ENCODE measurements at regions not wholly inside any gene's neighbourhood (a gene's known extent, or its start where the extent isn't known, plus 50 kb on each side); places are given as distances from the start of the nearest gene placed in this dataset.

DNA sequence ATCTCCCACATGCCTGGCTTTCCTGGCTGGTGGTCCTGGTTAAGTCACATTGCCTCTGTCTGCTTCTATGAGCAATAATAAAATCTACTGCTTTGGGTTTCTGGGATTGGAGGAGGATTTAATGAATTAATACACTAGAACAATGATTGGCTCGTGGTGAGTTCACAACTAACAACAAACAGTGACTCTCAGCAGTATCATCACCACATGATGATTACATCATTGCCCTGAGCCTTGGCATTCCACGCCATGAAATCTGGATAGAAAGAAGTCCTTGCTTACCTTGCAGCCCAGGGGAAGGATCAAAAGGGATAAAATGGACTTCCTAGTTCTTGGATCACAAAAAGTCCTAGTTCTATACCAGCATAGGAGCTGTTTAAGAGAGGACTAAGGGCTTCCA is 1069.0 kb downstream of the VRK1 start:
- no peak for FAIRE-seq
- no peak for DNase-seq (ENCODE audit: insufficient read length, low spot score)
- no peak for TF ChIP-seq POLR2A (IDR thresholded peaks at IDR 0.05; ENCODE audit: low read depth, low read length)

GRCh38 chr14:97866664-97867063 is 1069.5 kb downstream of the VRK1 start:
- TF ChIP-seq POLR2AphosphoS5 (IDR thresholded peaks at IDR 0.05; ENCODE audit: low read depth, low read length) (no peak), POU2F2 (IDR thresholded peaks at IDR 0.05; ENCODE audit: low read depth, low read length) (no peak), POLR2A (IDR thresholded peaks at IDR 0.05; ENCODE audit: low read depth, low read length) (no peak), SPI1 (IDR thresholded peaks at IDR 0.05; ENCODE audit: low read depth, low read length) (no peak), TAF1 (IDR thresholded peaks at IDR 0.05; ENCODE audit: low read depth, low read length) (no peak), PAX5 (IDR thresholded peaks at IDR 0.05; ENCODE audit: insufficient read depth, low read length, severe bottlenecking) (no peak)
- DNase-seq (ENCODE audit: insufficient read length, low spot score) (no peak), FAIRE-seq (no peak)

GRCh38 chr14:97873291-97873690 is 1076.1 kb downstream of the VRK1 start:
- no peak for TF ChIP-seq POU2F2 (IDR thresholded peaks at IDR 0.05; ENCODE audit: low read depth, low read length)
- no peak for TF ChIP-seq POLR2A (IDR thresholded peaks at IDR 0.05; ENCODE audit: low read depth, low read length)
- no peak for TF ChIP-seq SPI1 (IDR thresholded peaks at IDR 0.05; ENCODE audit: low read depth, low read length)
- no peak for TF ChIP-seq TAF1 (IDR thresholded peaks at IDR 0.05; ENCODE audit: low read depth, low read length)
- TF ChIP-seq PAX5 (IDR thresholded peaks at IDR 0.05; ENCODE audit: insufficient read depth, low read length, severe bottlenecking) = no peak
- TF ChIP-seq POLR2AphosphoS5 (IDR thresholded peaks at IDR 0.05; ENCODE audit: low read depth, low read length) = no peak
- FAIRE-seq = no peak
- DNase-seq (ENCODE audit: insufficient read length, low spot score) = no peak

DNA sequence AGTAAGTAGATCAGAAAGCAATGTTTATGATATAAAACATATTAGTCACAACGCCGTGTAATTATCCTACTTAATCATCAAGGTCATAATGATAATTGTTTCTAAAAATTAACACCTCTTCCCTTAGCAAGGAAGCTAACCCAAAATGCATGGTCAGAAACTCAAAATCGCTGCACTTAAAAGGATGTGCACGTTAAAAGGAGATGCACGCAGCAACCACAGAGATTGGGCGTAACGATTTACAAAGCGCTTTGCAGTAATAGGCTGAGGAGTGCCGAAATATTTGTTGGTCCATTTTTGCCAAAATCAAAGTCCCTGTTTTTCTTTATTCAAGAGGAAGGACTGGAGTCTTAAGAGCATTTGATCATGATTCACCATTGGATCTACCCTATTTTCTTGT is 1077.2 kb downstream of the VRK1 start:
- DNase-seq (ENCODE audit: insufficient read length, low spot score) = no peak
- FAIRE-seq = no peak
- TF ChIP-seq POU2F2 (IDR thresholded peaks at IDR 0.05; ENCODE audit: low read depth, low read length) (no peak), POLR2AphosphoS5 (IDR thresholded peaks at IDR 0.05; ENCODE audit: low read depth, low read length) (no peak), TAF1 (IDR thresholded peaks at IDR 0.05; ENCODE audit: low read depth, low read length) (no peak), SPI1 (IDR thresholded peaks at IDR 0.05; ENCODE audit: low read depth, low read length) (no peak), PAX5 (IDR thresholded peaks at IDR 0.05; ENCODE audit: insufficient read depth, low read length, severe bottlenecking) (no peak), POLR2A (IDR thresholded peaks at IDR 0.05; ENCODE audit: low read depth, low read length) (no peak)

GRCh38 chr14:97878206-97878605 is 1081.0 kb downstream of the VRK1 start:
- FAIRE-seq = no peak
- DNase-seq (ENCODE audit: insufficient read length, low spot score) = no peak
- TF ChIP-seq PAX5 (IDR thresholded peaks at IDR 0.05; ENCODE audit: insufficient read depth, low read length, severe bottlenecking) (no peak), SPI1 (IDR thresholded peaks at IDR 0.05; ENCODE audit: low read depth, low read length) (no peak), POU2F2 (IDR thresholded peaks at IDR 0.05; ENCODE audit: low read depth, low read length) (no peak), POLR2AphosphoS5 (IDR thresholded peaks at IDR 0.05; ENCODE audit: low read depth, low read length) (no peak), TAF1 (IDR thresholded peaks at IDR 0.05; ENCODE audit: low read depth, low read length) (no peak)

DNA sequence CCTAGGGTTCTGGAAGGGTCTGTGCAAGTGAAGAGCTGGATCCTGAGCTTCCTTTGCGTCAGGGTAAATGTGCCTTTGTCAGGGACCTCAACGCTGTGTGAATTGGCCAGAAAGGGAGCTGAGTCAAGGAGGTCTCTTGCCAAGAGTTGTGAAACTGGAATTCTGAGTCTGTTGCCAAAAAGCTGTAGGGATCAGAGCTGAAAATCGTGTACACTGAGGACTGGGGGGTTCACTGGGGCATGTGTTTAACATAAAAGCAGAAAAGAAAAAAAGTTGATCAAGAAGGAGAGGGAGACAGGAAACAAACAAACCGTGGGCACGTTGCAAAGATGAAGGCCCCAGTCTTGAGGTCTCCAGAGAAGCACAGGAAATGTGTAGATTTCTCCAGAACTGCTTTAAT is 1081.5 kb downstream of the VRK1 start:
- TF ChIP-seq POU2F2 (IDR thresholded peaks at IDR 0.05; ENCODE audit: low read depth, low read length) = no peak
- no peak for TF ChIP-seq PAX5 (IDR thresholded peaks at IDR 0.05; ENCODE audit: insufficient read depth, low read length, severe bottlenecking)
- TF ChIP-seq POLR2AphosphoS5 (IDR thresholded peaks at IDR 0.05; ENCODE audit: low read depth, low read length) = no peak
- TF ChIP-seq TAF1 (IDR thresholded peaks at IDR 0.05; ENCODE audit: low read depth, low read length) = no peak
- TF ChIP-seq POLR2A (IDR thresholded peaks at IDR 0.05; ENCODE audit: low read depth, low read length) = no peak
- TF ChIP-seq SPI1 (IDR thresholded peaks at IDR 0.05; ENCODE audit: low read depth, low read length) = no peak
- DNase-seq (ENCODE audit: insufficient read length, low spot score) (no peak), FAIRE-seq (no peak)

GRCh38 chr14:97887690-97888089 is 1090.5 kb downstream of the VRK1 start:
- FAIRE-seq = no peak
- DNase-seq (ENCODE audit: insufficient read length, low spot score) = no peak
- TF ChIP-seq POU2F2 (IDR thresholded peaks at IDR 0.05; ENCODE audit: low read depth, low read length) (no peak), PAX5 (IDR thresholded peaks at IDR 0.05; ENCODE audit: insufficient read depth, low read length, severe bottlenecking) (no peak), TAF1 (IDR thresholded peaks at IDR 0.05; ENCODE audit: low read depth, low read length) (no peak), POLR2AphosphoS5 (IDR thresholded peaks at IDR 0.05; ENCODE audit: low read depth, low read length) (no peak)

- no peak for DNase-seq (ENCODE audit: insufficient read length, low spot score)
- FAIRE-seq = no peak
- TF ChIP-seq POLR2A (IDR thresholded peaks at IDR 0.05; ENCODE audit: low read depth, low read length) (no peak), TAF1 (IDR thresholded peaks at IDR 0.05; ENCODE audit: low read depth, low read length) (no peak)
These were observed 1091.1 kb downstream of the VRK1 start for GRCh38 chr14:97888331-97888730.

GRCh38 chr14:97891515-97891914 is 1094.3 kb downstream of the VRK1 start:
- no peak for FAIRE-seq
- DNase-seq (ENCODE audit: insufficient read length, low spot score) = no peak
- TF ChIP-seq POLR2AphosphoS5 (IDR thresholded peaks at IDR 0.05; ENCODE audit: low read depth, low read length) = no peak
- TF ChIP-seq POLR2A (IDR thresholded peaks at IDR 0.05; ENCODE audit: low read depth, low read length) = no peak
- TF ChIP-seq SPI1 (IDR thresholded peaks at IDR 0.05; ENCODE audit: low read depth, low read length) = no peak
- TF ChIP-seq PAX5 (IDR thresholded peaks at IDR 0.05; ENCODE audit: insufficient read depth, low read length, severe bottlenecking) = no peak
- TF ChIP-seq TAF1 (IDR thresholded peaks at IDR 0.05; ENCODE audit: low read depth, low read length) = no peak
- TF ChIP-seq POU2F2 (IDR thresholded peaks at IDR 0.05; ENCODE audit: low read depth, low read length) = no peak

DNA sequence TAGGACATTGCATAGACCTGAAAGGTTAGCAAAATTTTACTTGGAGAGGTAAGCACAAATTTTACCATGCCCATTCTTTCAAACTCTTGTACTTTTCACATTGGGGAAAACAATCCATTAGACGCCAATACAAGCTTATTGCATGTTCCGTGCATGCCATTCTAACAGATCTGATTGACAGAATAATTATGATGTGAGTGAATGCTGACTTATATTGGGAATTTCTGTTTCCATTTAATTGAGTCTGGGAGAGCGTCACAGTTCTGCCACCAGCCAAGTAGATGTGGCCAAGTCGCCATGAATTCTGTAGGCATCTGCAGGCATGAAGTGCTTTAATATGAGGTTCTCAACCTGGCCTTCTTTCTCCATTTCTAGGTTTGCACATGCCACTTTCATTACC is 1097.4 kb downstream of the VRK1 start:
- no peak for TF ChIP-seq TAF1 (IDR thresholded peaks at IDR 0.05; ENCODE audit: low read depth, low read length)
- no peak for FAIRE-seq

DNA sequence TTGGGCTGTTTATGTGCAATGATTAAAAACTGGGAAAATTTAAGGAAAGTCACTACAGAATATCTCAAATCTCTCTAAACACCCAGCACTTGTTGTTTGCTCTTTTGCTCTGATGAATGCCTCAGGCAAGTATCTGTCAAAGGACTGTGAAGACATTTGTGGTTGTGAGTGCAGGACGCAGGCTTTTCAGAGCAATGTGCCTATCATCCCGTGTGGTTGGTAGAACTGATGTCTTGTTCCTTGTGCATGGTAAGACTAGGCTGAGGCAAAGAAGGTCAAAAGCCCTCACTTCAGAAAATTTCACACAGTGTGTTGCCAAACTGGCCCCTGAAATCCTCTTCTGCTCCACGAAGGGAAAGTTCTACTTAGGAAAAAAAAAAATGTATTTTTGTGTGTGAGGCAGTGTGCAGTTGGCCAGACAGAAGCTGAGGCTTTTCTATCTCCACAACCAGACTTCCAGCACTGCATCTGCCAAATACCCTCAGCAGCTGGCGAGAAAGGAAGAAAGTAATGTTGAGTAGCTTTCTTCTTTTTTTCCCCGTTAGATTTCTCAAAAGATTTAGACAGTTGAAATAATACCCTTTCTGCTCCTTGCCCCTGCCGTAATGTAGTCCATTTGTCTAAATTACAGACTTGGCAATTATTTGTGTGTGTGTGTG is 1103.1 kb downstream of the VRK1 start:
- TF ChIP-seq POLR2A (IDR thresholded peaks at IDR 0.05; ENCODE audit: low read depth, low read length) = no peak
- no peak for TF ChIP-seq PAX5 (IDR thresholded peaks at IDR 0.05; ENCODE audit: insufficient read depth, low read length, severe bottlenecking)
- no peak for TF ChIP-seq SPI1 (IDR thresholded peaks at IDR 0.05; ENCODE audit: low read depth, low read length)
- no peak for TF ChIP-seq POU2F2 (IDR thresholded peaks at IDR 0.05; ENCODE audit: low read depth, low read length)
- no peak for TF ChIP-seq POLR2AphosphoS5 (IDR thresholded peaks at IDR 0.05; ENCODE audit: low read depth, low read length)
- TF ChIP-seq TAF1 (IDR thresholded peaks at IDR 0.05; ENCODE audit: low read depth, low read length) = no peak
- no peak for FAIRE-seq

More for the DNA sequence above, 1097.4 kb downstream of the VRK1 start:
- no peak for DNase-seq (ENCODE audit: insufficient read length, low spot score)

More for the DNA sequence above, 1103.1 kb downstream of the VRK1 start:
- no peak for DNase-seq (ENCODE audit: insufficient read length, low spot score)

Data from GM12891 (cell line).